ENCODE measurements at regions not wholly inside any gene's neighbourhood (a gene's known extent, or its start where the extent isn't known, plus 50 kb on each side); places are given as distances from the start of the nearest gene placed in this dataset.
A peak's percentile ranks its signal among the peaks of the same experiment; 100 is the strongest.

DNA sequence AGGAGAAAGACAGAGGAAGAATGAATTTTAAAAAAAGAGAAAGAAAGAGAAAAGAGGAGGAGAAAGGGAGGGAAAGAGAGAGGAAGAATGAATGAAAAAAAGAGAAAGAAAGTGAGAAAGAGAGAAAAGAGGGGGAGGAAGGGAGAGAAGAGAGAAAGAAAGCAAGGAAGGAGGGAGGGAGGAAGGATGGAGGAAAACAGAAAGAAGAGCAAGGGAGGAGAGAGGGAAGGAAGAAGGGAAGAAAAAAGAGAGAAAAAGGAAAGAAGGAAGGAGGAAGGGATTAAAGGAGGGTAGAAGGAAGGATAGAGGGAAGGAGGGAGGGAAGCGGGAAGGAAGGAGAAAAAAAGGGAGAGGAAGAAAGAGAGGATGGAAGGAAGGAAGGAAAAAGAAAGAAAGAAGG is 122.3 kb upstream of the ZNF507 start:
- DNase-seq (ENCODE audit: low spot score), result no peak
- ChIA-PET POLR2A (ENCODE audit: low non-redundant PET) (no interaction called here), CTCF (interaction anchor here (1.3 to 1.8 kb wide), 2 partner anchors 1439 to 1540 kb away, joined by 5 to 14 read pairs; no protein-coding TSS in a partner anchor)
- H3K27ac ChIP-seq, result no peak overlapping the region
- TF ChIP-seq CTCF (conservative IDR thresholded peaks at IDR 0.05; ENCODE audit: low read depth), result no peak

DNA sequence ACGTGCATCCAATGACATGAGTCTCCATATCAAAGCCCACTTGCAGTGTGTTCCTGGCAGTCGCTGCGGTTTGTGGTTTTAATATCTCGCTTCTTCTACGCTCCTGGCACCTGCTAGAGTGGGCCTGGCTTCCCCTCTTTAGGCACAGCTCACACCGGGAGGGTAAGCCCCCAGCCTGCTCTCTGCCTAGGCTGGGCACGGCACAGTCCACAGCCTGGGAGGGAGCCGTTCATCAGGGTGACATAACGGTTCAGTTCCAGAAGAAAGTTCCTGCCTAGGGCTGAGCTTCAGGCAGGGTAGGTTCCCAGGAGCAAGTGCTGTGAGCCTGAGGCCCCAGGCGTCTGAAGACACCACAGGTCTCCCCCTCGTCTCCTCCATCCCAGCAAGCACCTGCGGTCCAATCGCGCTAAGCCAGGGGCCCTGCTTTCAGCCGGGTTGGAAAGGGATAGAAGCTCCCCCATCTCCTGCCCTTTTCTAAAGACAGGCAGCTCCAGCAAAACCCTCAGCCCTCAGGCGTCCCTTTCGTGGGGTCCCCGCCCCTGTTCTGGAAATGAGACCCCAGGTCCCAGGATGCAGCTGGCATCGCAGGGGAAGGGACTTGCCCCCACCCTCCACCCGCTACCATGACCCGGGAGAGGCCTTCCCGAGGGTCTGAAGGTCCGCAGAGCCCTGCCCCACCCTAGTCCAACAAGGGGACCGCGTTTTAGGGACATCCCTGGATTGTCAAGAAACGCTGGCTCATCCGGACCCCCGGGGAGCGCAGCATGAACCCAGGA is 121.6 kb upstream of the ZNF507 start:
- TF ChIP-seq CTCF (conservative IDR thresholded peaks at IDR 0.05; ENCODE audit: low read depth), result no peak
- DNase-seq (ENCODE audit: low spot score), result no peak
- CTCF ChIA-PET, result interaction anchor here (0.7 to 1.8 kb wide), 5 partner anchors 95 to 1561 kb away, joined by 3 to 14 read pairs (median 4); no protein-coding TSS in a partner anchor
- POLR2A ChIA-PET (ENCODE audit: low non-redundant PET), result no interaction called here
- H3K27ac ChIP-seq, result no peak overlapping the region

GRCh38 chr19:32224371-32225244 is 120.8 kb upstream of the ZNF507 start:
- CTCF ChIA-PET, result interaction anchor here (0.6 to 1.8 kb wide), 10 partner anchors 22 to 1562 kb away, joined by 3 to 14 read pairs (median 4); no protein-coding TSS in a partner anchor
- DNase-seq (ENCODE audit: low spot score), result peak; percentile 61
- TF ChIP-seq CTCF (conservative IDR thresholded peaks at IDR 0.05; ENCODE audit: low read depth), result peak; percentile 99
- H3K27ac ChIP-seq, result no peak overlapping the region
- POLR2A ChIA-PET (ENCODE audit: low non-redundant PET), result no interaction called here

GRCh38 chr19:32227561-32228165 is 117.7 kb upstream of the ZNF507 start:
- CTCF ChIA-PET, result interaction anchor here (0.6 kb wide), 1 partner anchor 1561 kb away, joined by 3 read pairs; no protein-coding TSS in a partner anchor
- no peak for DNase-seq (ENCODE audit: low spot score)
- TF ChIP-seq CTCF (conservative IDR thresholded peaks at IDR 0.05; ENCODE audit: low read depth), result no peak

GRCh38 chr19:32230441-32230840 is 115.0 kb upstream of the ZNF507 start:
- CTCF ChIA-PET, result no interaction called here

More at GRCh38 chr19:32227561-32228165, 117.7 kb upstream of the ZNF507 start:
- no peak overlapping the region for H3K27ac ChIP-seq
- POLR2A ChIA-PET (ENCODE audit: low non-redundant PET), result no interaction called here

More at GRCh38 chr19:32230441-32230840, 115.0 kb upstream of the ZNF507 start:
- POLR2A ChIA-PET (ENCODE audit: low non-redundant PET), result no interaction called here
- TF ChIP-seq CTCF (conservative IDR thresholded peaks at IDR 0.05; ENCODE audit: low read depth), result no peak
- DNase-seq (ENCODE audit: low spot score), result no peak
- H3K27ac ChIP-seq, result no peak overlapping the region
